ENCODE measurements at regions not wholly inside any gene's neighbourhood (a gene's known extent, or its start where the extent isn't known, plus 50 kb on each side); places are given as distances from the start of the nearest gene placed in this dataset.

GRCh38 chr2:121858369-121858768, 102.9 kb downstream of the TSN start:
- TF ChIP-seq CTCF (IDR thresholded peaks at IDR 0.05), result no peak
- TF ChIP-seq POLR2A (IDR thresholded peaks at IDR 0.05), result no peak

All from body of pancreas (tissue), 4 donors.